ENCODE measurements at regions not wholly inside any gene's neighbourhood (a gene's known extent, or its start where the extent isn't known, plus 50 kb on each side); places are given as distances from the start of the nearest gene placed in this dataset.

DNA sequence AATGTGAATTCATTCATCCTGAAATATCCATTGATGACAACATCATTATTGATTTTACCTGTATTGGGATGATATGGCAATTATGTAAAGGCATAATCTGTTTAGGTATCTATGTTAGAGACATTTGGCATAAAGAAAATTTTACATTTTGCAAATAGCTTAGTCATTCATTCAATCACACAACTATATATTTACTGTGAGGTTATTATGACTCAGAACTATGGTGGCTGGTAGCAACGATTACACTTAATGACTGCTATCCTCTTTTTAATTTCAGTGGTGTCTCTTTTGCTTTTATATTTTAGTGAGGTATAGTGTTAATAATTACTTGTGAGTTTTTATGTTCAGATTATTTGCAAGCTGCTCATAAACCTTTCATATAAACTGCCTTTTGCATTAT, 955.9 kb downstream of the SLITRK6 start:
- no peak overlapping the region for H3K27ac ChIP-seq
- TF ChIP-seq, protein P1, sequence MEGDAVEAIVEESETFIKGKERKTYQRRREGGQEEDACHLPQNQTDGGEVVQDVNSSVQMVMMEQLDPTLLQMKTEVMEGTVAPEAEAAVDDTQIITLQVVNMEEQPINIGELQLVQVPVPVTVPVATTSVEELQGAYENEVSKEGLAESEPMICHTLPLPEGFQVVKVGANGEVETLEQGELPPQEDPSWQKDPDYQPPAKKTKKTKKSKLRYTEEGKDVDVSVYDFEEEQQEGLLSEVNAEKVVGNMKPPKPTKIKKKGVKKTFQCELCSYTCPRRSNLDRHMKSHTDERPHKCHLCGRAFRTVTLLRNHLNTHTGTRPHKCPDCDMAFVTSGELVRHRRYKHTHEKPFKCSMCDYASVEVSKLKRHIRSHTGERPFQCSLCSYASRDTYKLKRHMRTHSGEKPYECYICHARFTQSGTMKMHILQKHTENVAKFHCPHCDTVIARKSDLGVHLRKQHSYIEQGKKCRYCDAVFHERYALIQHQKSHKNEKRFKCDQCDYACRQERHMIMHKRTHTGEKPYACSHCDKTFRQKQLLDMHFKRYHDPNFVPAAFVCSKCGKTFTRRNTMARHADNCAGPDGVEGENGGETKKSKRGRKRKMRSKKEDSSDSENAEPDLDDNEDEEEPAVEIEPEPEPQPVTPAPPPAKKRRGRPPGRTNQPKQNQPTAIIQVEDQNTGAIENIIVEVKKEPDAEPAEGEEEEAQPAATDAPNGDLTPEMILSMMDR (IDR thresholded peaks at IDR 0.05), result no peak

DNA sequence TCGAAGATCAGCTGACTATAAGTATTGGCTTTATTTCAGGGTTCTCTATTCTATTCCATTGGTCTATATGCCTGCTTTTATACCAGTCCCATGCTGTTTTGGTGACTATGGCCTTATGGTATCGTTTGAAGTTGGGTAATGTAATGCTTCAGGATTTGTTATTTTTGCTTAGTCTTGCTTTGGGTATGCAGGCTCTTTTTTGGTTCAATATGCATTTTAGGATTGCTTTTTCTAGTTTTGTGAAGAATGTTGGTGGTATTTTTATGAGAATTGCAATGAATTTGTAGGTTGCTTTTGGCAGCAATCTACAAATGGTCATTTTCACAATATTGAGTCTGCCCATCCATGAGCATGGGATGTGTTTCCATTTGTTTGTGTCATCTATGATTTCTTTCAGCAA, 951.9 kb upstream of the SLITRK1 start:
- intact Hi-C loops (cut with DNase I), result no loop called here
- no peaks in the 10 kb centered on the region for H3K27me3 ChIP-seq
- no peaks in the 10 kb centered on the region for H3K9me3 ChIP-seq
- H3K4me3 ChIP-seq, result no peak overlapping the region
- TF ChIP-seq, protein P1 (IDR thresholded peaks at IDR 0.05), result no peak
- no peaks in the 10 kb centered on the region for H3K4me1 ChIP-seq
- DNase-seq, result no peak
- H3K9ac ChIP-seq (ENCODE audit: low read depth in 2 of 2, low read length in 2 of 2), result no peak overlapping the region
- H3K36me3 ChIP-seq, result no peaks in the 10 kb centered on the region
- no peak overlapping the region for H3K27ac ChIP-seq

More for the DNA sequence above, 955.9 kb downstream of the SLITRK6 start:
- intact Hi-C loops (cut with DNase I), result no loop called here
- Histone ChIP-seq H3K4me1 (no peaks in the 10 kb centered on the region), H3K4me3 (no peak overlapping the region), H3K9me3 (no peaks in the 10 kb centered on the region), H3K9ac (ENCODE audit: low read depth in 2 of 2, low read length in 2 of 2) (no peak overlapping the region), H3K36me3 (no peaks in the 10 kb centered on the region), H3K27me3 (no peaks in the 10 kb centered on the region)
- no peak for DNase-seq

DNA sequence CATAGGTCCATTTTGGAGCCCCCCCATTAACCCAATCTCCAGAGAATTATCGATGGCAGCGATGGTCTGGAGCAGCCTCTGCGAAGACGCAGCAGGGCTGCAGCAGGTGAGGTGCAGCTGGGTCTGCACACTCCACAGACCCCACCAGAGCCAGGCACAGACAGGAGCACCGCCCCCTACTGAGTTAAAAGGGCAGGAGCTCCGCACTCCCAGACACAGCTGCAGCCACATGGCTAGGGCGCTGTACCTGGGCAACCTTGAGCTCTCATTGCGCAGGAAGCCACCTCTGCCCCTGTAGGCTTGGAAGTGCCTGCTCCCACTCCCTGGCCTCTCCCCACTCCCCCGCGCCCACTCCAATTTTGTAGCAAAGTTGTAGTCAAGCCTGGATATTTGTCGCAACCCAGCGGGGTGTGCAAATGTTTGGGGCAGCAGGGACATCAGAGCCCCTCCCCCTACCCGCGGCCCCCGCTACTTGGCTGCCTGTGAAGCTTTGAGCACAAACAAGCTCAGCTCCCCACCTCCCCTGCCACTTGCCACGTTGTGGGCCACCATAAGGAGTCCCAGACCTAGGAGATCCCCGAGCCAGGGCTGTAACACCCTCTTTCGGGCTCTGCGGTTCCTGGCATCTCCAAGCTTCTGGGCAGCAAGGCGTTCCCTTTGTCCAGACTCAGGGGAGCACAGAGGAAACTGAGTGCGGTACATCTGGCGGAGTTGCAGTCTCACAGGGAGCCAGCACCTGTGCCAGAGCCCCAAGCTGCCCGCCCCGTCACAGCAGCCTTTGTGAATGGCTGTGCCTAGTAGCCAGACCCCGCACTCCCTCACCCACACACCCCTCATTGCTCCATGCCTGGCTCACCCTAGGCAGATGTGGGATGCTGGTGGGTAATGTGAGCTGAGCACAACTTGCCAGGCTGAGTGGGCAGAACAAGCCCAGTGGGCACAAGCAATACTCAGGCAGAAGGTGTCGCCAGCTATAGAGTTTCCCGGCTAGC, 949.7 kb upstream of the SLITRK1 start:
- TF ChIP-seq, protein P1 (IDR thresholded peaks at IDR 0.05), result no peak
- Histone ChIP-seq H3K27me3 (no peaks in the 10 kb centered on the region), H3K27ac (no peak overlapping the region), H3K9ac (ENCODE audit: low read depth in 2 of 2, low read length in 2 of 2) (no peak overlapping the region), H3K36me3 (no peaks in the 10 kb centered on the region), H3K4me3 (no peak overlapping the region), H3K9me3 (no peaks in the 10 kb centered on the region), H3K4me1 (no peaks in the 10 kb centered on the region)
- intact Hi-C loops (cut with DNase I), result no loop called here
- DNase-seq, result no peak

DNA sequence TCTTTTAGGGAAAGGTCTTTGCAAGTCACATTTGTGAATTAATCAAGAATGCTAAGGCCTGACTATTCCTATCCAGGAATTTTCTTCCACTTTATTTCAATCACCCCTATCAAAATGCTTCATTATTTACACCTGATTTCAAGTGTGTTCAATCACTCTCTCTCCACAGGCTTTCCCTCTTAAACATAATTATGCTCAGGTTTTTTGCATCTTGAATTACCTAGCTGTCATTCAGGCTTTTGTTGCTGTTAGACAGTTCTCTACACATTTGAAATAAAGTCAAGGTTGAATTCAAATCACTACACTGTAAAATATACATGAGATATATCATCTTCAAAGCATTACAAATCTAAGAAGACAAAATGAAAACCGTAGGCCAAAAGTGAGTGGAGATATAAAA, 941.3 kb upstream of the SLITRK1 start:
- no peak for DNase-seq

DNA sequence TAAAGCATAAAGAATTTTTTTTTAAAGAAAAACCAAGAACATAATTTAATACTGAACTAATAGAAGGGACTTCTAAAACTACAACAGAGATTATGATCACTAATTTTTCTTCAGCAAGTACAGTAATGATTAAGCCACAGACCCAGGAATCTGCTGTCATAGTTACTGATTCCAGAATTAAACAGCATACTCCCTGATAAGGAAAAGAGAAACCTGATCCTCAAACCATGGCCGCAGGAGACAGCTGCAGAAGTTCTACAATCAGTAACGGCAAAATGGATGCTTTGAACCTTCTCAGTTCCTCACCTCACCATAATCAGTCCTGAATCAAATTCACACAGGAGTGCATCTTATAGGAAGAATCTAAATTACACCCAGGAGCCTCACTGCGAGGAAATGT, 939.0 kb upstream of the SLITRK1 start:
- intact Hi-C loops (cut with DNase I), result no loop called here
- H3K9ac ChIP-seq (ENCODE audit: low read depth in 2 of 2, low read length in 2 of 2), result no peak overlapping the region
- no peak for DNase-seq
- no peaks in the 10 kb centered on the region for H3K27me3 ChIP-seq
- no peaks in the 10 kb centered on the region for H3K9me3 ChIP-seq
- H3K4me1 ChIP-seq, result no peaks in the 10 kb centered on the region
- H3K4me3 ChIP-seq, result no peak overlapping the region
- TF ChIP-seq, protein P1 (IDR thresholded peaks at IDR 0.05), result no peak
- H3K27ac ChIP-seq, result no peak overlapping the region
- no peaks in the 10 kb centered on the region for H3K36me3 ChIP-seq

More for the DNA sequence above, 941.3 kb upstream of the SLITRK1 start:
- H3K4me3 ChIP-seq, result no peak overlapping the region
- no peaks in the 10 kb centered on the region for H3K9me3 ChIP-seq
- TF ChIP-seq, protein P1 (IDR thresholded peaks at IDR 0.05), result no peak
- H3K27me3 ChIP-seq, result no peaks in the 10 kb centered on the region
- intact Hi-C loops (cut with DNase I), result no loop called here
- no peaks in the 10 kb centered on the region for H3K36me3 ChIP-seq
- H3K4me1 ChIP-seq, result no peaks in the 10 kb centered on the region
- no peak overlapping the region for H3K27ac ChIP-seq
- no peak overlapping the region for H3K9ac ChIP-seq (ENCODE audit: low read depth in 2 of 2, low read length in 2 of 2)
